SK-N-SH treated with all-trans-retinoic acid at 6 μM for 48 hours (cell line): ENCODE measurements at regions not wholly inside any gene's neighbourhood (a gene's known extent, or its start where the extent isn't known, plus 50 kb on each side); places are given as distances from the start of the nearest gene placed in this dataset.

Source experiments
- ARNTL ChIP-seq: fragments of 450-650 bp; formaldehyde crosslinking; IDR thresholded peaks from 2 replicates; pipeline ENCODE4 v1.5.0; 2020; ENCODE audit warnings: low read depth, mild to moderate bottlenecking, moderate library complexity, borderline replicate concordance
- GLIS3 ChIP-seq: fragments of 250-450 bp; sonication (Bioruptor Pico); IDR thresholded peaks from 2 replicates; pipeline ENCODE4 v1.5.0; 2020; ENCODE audit warnings: mild to moderate bottlenecking, moderate library complexity
- ISL1 ChIP-seq: fragments of 250-450 bp; sonication (Bioruptor Pico); IDR thresholded peaks from 2 replicates; pipeline ENCODE4 v2.1.2; 2022; ENCODE audit warnings: mild to moderate bottlenecking, moderate library complexity
- ZFP30 ChIP-seq: fragments of 450-650 bp; formaldehyde crosslinking; IDR thresholded peaks from 2 replicates; pipeline ENCODE4 v1.5.0; 2022; ENCODE audit warnings: mild to moderate bottlenecking, moderate library complexity
- TF ChIP-seq, protein P1 (sequence below): fragments of 250-450 bp; sonication (Bioruptor Pico); IDR thresholded peaks from 2 replicates; pipeline ENCODE4 v1.8.0; 2021; ENCODE audit warnings: low read depth, mild to moderate bottlenecking, moderate library complexity, borderline replicate concordance

DNA sequence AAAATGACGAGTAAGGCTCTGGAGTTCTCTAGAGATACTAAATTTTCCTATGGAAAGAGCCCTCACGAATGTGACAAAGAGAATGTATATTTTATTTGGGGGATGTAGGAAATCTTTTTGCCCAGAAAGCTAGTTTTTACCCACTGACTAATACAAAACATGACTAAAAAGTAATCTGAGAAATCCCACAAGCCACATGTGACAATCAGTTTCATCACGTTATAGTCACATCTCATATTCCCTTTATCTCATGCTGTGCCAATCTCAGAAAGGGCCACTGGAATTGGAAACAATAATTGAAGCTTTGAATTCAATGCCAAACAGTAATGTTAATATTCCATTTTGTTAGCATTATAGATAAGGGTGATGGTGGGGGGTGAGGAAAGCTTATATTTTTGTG lies 509.0 kb upstream of the GOLIM4 start:
- TF ChIP-seq ARNTL (CRISPR knock-in tag) (no peak), GLIS3 (no peak), ISL1 (CRISPR knock-in tag) (no peak), ZFP30 (CRISPR knock-in tag) (no peak)
- TF ChIP-seq, protein P1, sequence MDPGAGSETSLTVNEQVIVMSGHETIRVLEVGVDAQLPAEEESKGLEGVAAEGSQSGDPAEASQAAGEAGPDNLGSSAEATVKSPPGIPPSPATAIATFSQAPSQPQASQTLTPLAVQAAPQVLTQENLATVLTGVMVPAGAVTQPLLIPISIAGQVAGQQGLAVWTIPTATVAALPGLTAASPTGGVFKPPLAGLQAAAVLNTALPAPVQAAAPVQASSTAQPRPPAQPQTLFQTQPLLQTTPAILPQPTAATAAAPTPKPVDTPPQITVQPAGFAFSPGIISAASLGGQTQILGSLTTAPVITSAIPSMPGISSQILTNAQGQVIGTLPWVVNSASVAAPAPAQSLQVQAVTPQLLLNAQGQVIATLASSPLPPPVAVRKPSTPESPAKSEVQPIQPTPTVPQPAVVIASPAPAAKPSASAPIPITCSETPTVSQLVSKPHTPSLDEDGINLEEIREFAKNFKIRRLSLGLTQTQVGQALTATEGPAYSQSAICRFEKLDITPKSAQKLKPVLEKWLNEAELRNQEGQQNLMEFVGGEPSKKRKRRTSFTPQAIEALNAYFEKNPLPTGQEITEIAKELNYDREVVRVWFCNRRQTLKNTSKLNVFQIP (CRISPR knock-in tag): no peak
